ENCODE measurements at regions not wholly inside any gene's neighbourhood (a gene's known extent, or its start where the extent isn't known, plus 50 kb on each side); places are given as distances from the start of the nearest gene placed in this dataset.

DNA sequence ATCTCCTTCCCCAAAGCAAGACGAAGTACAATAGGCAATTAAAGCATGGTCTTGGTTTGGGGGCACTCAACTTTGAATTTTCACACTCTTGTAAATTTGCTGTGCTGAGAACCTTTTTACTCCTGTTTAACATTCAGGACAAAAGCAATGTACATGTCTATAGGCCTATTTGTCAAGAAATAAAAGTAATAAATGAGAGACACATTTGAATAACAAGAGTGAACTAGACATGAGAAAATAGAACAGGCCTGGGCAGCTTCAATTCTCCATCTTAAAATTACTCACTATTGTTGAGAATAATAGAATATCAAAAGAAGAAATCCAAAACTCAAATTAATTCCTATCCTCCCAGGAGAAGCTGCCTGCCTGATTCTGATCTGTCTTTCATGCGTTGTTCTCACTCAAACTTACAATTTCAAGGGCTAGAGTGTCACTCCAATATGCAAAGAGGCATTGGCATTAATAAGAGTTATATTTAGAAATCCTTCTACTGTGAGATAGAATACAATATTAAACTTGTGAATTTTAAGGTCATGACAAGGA is 192.9 kb upstream of the CCNG1 start:
- H4K20me1 ChIP-seq (ENCODE audit: control insufficient read depth, extremely low read depth, insufficient read depth, low read length): no peaks in the 10 kb centered on the region
- no peak overlapping the region for H3K9ac ChIP-seq (ENCODE audit: insufficient read depth, low read length)
- no peak overlapping the region for H3K4me3 ChIP-seq (replicated peaks in 1 of 4; ENCODE audit: control extremely low read depth in 1 of 4, insufficient read depth in 1 of 4, low read depth in 3 of 4, low read length in 4 of 4)
- no peaks in the 10 kb centered on the region for H3K79me2 ChIP-seq (ENCODE audit: control insufficient read depth, insufficient read depth, low read length)
- no peak overlapping the region for H3K4me2 ChIP-seq (ENCODE audit: extremely low read depth, insufficient read depth, low read length)
- H3K27ac ChIP-seq (ENCODE audit: insufficient read depth, low read length): no peak overlapping the region
- TF ChIP-seq EZH2 (IDR thresholded peaks at IDR 0.05; ENCODE audit: low read length, missing control alignments): no peak
- TF ChIP-seq, protein P1, sequence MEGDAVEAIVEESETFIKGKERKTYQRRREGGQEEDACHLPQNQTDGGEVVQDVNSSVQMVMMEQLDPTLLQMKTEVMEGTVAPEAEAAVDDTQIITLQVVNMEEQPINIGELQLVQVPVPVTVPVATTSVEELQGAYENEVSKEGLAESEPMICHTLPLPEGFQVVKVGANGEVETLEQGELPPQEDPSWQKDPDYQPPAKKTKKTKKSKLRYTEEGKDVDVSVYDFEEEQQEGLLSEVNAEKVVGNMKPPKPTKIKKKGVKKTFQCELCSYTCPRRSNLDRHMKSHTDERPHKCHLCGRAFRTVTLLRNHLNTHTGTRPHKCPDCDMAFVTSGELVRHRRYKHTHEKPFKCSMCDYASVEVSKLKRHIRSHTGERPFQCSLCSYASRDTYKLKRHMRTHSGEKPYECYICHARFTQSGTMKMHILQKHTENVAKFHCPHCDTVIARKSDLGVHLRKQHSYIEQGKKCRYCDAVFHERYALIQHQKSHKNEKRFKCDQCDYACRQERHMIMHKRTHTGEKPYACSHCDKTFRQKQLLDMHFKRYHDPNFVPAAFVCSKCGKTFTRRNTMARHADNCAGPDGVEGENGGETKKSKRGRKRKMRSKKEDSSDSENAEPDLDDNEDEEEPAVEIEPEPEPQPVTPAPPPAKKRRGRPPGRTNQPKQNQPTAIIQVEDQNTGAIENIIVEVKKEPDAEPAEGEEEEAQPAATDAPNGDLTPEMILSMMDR (conservative IDR thresholded peaks at IDR 0.05 in 1 of 2, IDR thresholded peaks at IDR 0.05 in 1 of 2; ENCODE audit: low read depth in 1 of 2, low read length in 2 of 2): no peak
- H3K27me3 ChIP-seq (ENCODE audit: control insufficient read depth, insufficient read depth, low read length): no peaks in the 10 kb centered on the region
- no peaks in the 10 kb centered on the region for H3K4me1 ChIP-seq (ENCODE audit: control insufficient read depth, extremely low read depth, insufficient read depth, low read length)
- H2AFZ ChIP-seq (ENCODE audit: low read length): no peak overlapping the region
- no peaks in the 10 kb centered on the region for H3K36me3 ChIP-seq (ENCODE audit: control insufficient read depth, insufficient read depth, low read length)
- H3K9me3 ChIP-seq (ENCODE audit: control insufficient read depth, insufficient read depth, low read depth, low read length): no peaks in the 10 kb centered on the region
- no peak for DNase-seq (ENCODE audit: low read depth in 2 of 2)

DNA sequence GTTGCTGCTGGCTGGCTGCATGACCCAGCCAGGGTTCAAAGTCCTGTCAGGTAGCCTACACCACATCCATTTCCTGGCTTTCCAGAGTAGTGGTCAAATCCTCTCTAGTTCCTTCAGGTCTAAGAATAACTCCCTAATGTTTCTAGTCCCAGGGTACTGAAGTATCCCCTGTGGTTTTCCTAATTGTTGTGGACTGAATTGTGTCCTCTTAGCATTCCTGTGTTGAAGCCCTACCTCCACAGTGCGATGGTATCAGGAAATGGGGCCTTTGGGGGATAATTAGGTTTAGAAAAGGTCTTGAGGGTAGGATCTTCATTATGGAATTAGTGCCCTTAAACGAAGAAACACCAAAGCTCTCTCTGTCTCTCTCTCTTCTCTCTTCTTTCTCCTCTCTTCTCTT is 191.8 kb upstream of the CCNG1 start:
- Histone ChIP-seq H3K4me3 (replicated peaks in 1 of 4; ENCODE audit: control extremely low read depth in 1 of 4, insufficient read depth in 1 of 4, low read depth in 3 of 4, low read length in 4 of 4) (no peak overlapping the region), H3K4me2 (ENCODE audit: extremely low read depth, insufficient read depth, low read length) (no peak overlapping the region), H3K79me2 (ENCODE audit: control insufficient read depth, insufficient read depth, low read length) (no peaks in the 10 kb centered on the region), H3K4me1 (ENCODE audit: control insufficient read depth, extremely low read depth, insufficient read depth, low read length) (no peaks in the 10 kb centered on the region), H3K36me3 (ENCODE audit: control insufficient read depth, insufficient read depth, low read length) (no peaks in the 10 kb centered on the region), H4K20me1 (ENCODE audit: control insufficient read depth, extremely low read depth, insufficient read depth, low read length) (no peaks in the 10 kb centered on the region), H3K9me3 (ENCODE audit: control insufficient read depth, insufficient read depth, low read depth, low read length) (no peaks in the 10 kb centered on the region), H3K27ac (ENCODE audit: insufficient read depth, low read length) (no peak overlapping the region), H3K27me3 (ENCODE audit: control insufficient read depth, insufficient read depth, low read length) (no peaks in the 10 kb centered on the region), H3K9ac (ENCODE audit: insufficient read depth, low read length) (no peak overlapping the region), H2AFZ (ENCODE audit: low read length) (no peak overlapping the region)
- no peak for DNase-seq (ENCODE audit: low read depth in 2 of 2)
- TF ChIP-seq, protein P1 (conservative IDR thresholded peaks at IDR 0.05 in 1 of 2, IDR thresholded peaks at IDR 0.05 in 1 of 2; ENCODE audit: low read depth in 1 of 2, low read length in 2 of 2): no peak
- no peak for TF ChIP-seq EZH2 (IDR thresholded peaks at IDR 0.05; ENCODE audit: low read length, missing control alignments)

DNA sequence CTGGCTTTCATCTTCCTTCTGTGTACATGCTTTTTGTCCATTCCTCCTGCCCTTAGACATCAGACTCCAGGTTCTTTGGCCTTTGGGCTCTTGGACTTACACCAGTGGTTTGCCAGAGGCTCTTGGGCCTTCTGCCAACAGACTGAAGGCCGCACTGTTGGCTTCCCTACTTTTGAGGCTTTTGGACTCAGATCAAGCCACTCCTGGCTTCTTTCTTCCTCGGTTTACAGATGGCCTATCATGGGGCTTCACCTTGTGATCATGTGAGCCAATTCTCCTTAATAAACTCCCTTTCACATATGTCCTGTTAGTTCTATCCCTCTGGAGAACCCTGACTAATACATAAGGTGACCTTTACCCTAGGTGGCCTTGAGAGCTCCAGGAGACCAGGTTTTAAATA is 189.1 kb upstream of the CCNG1 start:
- no peaks in the 10 kb centered on the region for H3K9me3 ChIP-seq (ENCODE audit: control insufficient read depth, insufficient read depth, low read depth, low read length)
- no peak overlapping the region for H3K4me2 ChIP-seq (ENCODE audit: extremely low read depth, insufficient read depth, low read length)
- TF ChIP-seq EZH2 (IDR thresholded peaks at IDR 0.05; ENCODE audit: low read length, missing control alignments): no peak
- TF ChIP-seq, protein P1 (conservative IDR thresholded peaks at IDR 0.05 in 1 of 2, IDR thresholded peaks at IDR 0.05 in 1 of 2; ENCODE audit: low read depth in 1 of 2, low read length in 2 of 2): no peak
- H3K79me2 ChIP-seq (ENCODE audit: control insufficient read depth, insufficient read depth, low read length): no peaks in the 10 kb centered on the region
- H3K27ac ChIP-seq (ENCODE audit: insufficient read depth, low read length): no peak overlapping the region
- H3K9ac ChIP-seq (ENCODE audit: insufficient read depth, low read length): no peak overlapping the region
- no peaks in the 10 kb centered on the region for H3K36me3 ChIP-seq (ENCODE audit: control insufficient read depth, insufficient read depth, low read length)
- H3K4me3 ChIP-seq (replicated peaks in 1 of 4; ENCODE audit: control extremely low read depth in 1 of 4, insufficient read depth in 1 of 4, low read depth in 3 of 4, low read length in 4 of 4): no peak overlapping the region
- no peak overlapping the region for H2AFZ ChIP-seq (ENCODE audit: low read length)
- no peaks in the 10 kb centered on the region for H3K4me1 ChIP-seq (ENCODE audit: control insufficient read depth, extremely low read depth, insufficient read depth, low read length)
- H3K27me3 ChIP-seq (ENCODE audit: control insufficient read depth, insufficient read depth, low read length): no peaks in the 10 kb centered on the region
- H4K20me1 ChIP-seq (ENCODE audit: control insufficient read depth, extremely low read depth, insufficient read depth, low read length): no peaks in the 10 kb centered on the region
- DNase-seq (ENCODE audit: low read depth in 2 of 2): peak in 1 of 2 donors; percentile 75
